GM23338 (cell line): ENCODE measurements at regions not wholly inside any gene's neighbourhood (a gene's known extent, or its start where the extent isn't known, plus 50 kb on each side); places are given as distances from the start of the nearest gene placed in this dataset.

Experiments used
- EZH2 ChIP-seq: fragments of 200-600 bp; sonication (generic); IDR thresholded peaks from one replicate; pipeline ENCODE4 v1.8.0; 2017; ENCODE audit warnings: antibody characterized with exemption, mild to moderate bottlenecking, low read depth; ENCODE audit not compliant: unreplicated experiment
- TF ChIP-seq, protein P1 (sequence below), 2 experiments: fragments of 200-600 bp in 1 of 2; sonication (generic) in 1 of 2; conservative IDR thresholded peaks; 2 replicates each; pipeline versions ENCODE4 v1.5.1 to v1.6.1; 2016 to 2017; ENCODE audit warnings: antibody characterized with exemption in 2 of 2, low read depth in 2 of 2, mild to moderate bottlenecking in 2 of 2, moderate library complexity in 1 of 2

DNA sequence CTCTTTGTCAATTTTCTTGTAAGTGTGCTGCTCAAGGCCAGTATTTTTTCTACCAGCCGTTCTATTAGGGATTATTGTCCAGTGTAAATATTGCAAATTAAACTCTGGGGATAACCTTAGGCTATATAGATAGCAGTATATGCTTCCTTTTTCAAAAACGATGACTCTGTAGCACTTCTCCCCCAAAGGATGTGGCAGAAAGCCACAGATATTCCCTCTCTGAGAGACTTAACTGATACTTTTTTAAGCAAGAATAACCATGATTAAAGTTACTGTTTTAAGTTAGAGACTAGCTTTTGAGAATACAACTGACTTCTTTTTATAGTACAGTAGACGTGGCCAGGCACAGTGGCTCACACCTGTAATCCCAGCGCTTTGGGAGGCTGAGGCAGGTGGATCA lies 130.0 kb downstream of the FHIP1A start:
- TF ChIP-seq, protein P1, sequence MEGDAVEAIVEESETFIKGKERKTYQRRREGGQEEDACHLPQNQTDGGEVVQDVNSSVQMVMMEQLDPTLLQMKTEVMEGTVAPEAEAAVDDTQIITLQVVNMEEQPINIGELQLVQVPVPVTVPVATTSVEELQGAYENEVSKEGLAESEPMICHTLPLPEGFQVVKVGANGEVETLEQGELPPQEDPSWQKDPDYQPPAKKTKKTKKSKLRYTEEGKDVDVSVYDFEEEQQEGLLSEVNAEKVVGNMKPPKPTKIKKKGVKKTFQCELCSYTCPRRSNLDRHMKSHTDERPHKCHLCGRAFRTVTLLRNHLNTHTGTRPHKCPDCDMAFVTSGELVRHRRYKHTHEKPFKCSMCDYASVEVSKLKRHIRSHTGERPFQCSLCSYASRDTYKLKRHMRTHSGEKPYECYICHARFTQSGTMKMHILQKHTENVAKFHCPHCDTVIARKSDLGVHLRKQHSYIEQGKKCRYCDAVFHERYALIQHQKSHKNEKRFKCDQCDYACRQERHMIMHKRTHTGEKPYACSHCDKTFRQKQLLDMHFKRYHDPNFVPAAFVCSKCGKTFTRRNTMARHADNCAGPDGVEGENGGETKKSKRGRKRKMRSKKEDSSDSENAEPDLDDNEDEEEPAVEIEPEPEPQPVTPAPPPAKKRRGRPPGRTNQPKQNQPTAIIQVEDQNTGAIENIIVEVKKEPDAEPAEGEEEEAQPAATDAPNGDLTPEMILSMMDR (conservative IDR thresholded peaks at IDR 0.05; ENCODE audit: low read depth in 2 of 2), result no peak
- TF ChIP-seq EZH2, result no peak
